ENCODE measurements at regions not wholly inside any gene's neighbourhood (a gene's known extent, or its start where the extent isn't known, plus 50 kb on each side); places are given as distances from the start of the nearest gene placed in this dataset.
"Not testable (repeated sequence)": the region's sequence is repeated elsewhere in the genome, so short reads cannot be mapped to it uniquely, and the experiment has no call there.

DNA sequence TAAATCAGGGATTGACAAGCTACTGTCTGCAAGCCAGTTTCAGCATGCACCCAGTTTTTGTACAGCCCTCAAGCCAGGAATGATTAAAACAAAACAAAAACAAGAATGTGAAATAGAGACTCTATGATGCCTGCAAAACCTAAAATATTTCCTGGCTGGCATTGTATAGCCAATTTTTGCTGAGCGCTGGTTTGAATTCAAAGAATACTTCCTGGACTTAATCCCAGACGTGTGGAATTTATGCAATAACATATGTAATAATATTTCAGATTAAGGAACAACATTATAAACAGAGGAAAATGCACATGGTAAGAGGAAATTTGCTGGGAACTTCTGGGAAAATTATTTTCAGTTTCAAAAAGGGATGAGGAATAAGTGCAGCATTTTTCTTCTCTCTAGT is 148.1 kb upstream of the RPRM start:
- no peak for DNase-seq

DNA sequence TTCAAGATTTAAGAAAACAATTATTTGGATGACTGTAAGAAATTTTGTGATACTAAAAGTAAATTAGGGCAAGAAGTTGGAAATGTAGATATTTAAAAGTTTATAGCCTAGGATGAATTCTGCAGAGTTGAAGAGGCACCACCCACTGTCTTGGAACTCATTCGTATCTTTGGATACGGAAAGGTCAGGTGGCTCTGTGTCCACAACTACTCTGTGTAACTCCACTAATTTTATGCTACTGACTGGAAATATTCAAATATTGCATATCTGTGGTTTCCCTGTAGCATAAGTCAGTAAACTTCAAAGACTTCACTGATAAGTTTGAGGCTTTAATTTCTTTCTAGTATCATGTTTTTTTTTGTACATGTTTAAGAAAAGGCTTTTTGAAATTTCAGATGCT is 156.9 kb upstream of the RPRM start:
- DNase-seq = no peak

DNA sequence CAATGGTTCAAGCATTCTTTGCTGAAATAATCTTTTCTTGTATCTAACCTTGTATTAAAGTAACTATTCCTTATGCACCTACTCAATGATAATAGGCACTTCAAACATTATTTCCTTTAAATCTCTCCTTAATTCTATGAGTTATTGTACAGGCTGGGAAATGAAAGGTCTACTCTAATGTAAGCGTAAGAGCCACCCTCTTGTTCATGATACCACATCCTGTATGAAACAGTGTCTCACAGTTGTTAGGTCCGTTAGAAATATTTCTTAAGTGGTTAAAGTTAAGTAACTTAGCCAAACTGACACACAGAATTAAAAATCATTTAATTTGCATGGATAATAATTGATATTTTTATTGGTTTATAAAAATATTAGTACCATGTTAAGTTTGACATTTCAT is 162.5 kb upstream of the RPRM start:
- DNase-seq = no peak

DNA sequence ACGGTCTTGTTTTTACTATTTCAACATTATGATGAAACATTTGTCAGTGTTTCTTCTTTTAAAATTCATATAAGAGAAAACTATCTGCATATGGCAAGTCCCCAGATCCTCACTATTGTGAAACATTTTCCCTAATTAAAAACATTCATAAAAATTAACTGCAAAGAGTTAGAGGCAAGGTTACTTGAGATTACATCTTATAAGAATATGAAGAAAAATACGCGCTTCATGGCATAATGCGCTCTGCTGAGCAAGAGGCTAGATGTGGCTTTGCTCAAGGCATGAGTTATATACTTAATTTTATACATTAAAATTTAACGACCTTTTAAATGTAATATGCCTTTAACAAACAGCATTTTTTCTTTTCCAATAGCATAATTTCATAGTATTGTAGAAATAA is 166.4 kb upstream of the RPRM start:
- no peak for DNase-seq

- no peak for DNase-seq
Observed at GRCh38 chr2:153645599-153645998, 167.0 kb upstream of the RPRM start.

GRCh38 chr2:153657651-153658050 is 179.1 kb upstream of the RPRM start:
- DNase-seq = no peak

GRCh38 chr2:153661801-153662200 is 183.2 kb upstream of the RPRM start:
- no peak for DNase-seq

DNA sequence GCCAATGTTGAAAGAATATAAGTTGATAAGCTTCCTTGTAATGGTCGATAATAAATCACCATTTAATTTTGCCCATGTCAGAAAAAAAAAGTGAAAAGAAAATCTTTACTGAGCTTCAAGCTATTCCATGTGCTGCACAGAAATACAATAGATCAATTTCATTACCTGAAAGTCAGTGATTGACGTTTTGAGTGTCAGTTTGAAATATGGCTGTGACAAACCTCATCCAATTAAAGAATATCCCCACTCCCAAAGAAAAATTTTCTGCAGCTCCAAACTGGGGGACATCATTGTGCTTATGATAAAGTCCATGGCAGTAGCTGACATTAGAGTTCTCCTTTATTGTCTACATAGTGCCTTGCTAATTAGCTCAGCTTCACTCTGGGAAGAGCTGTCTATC is 184.8 kb upstream of the RPRM start:
- no peak for DNase-seq

DNA sequence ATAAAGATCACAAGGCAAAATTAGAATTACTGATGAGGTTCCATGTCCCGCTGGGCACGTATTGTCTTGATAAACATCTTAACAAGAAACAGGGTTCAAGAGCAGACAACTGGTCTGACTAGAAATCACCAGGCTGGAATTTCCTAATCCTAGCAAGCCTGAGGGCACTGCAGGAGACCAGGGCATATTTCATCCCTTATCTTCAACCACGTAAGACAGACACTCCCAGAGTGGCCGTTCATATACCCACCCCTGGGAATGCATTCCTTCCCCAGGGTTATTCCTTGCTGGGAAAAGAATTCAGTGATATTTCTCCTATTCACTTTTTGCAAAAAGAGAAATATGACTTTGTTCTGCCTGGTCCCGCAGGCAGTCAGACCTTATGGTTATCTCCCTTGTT is 185.4 kb upstream of the RPRM start:
- not testable (repeated sequence) for DNase-seq

- no peak for DNase-seq
Observed at GRCh38 chr2:153667475-153667874, 188.9 kb upstream of the RPRM start.

DNA sequence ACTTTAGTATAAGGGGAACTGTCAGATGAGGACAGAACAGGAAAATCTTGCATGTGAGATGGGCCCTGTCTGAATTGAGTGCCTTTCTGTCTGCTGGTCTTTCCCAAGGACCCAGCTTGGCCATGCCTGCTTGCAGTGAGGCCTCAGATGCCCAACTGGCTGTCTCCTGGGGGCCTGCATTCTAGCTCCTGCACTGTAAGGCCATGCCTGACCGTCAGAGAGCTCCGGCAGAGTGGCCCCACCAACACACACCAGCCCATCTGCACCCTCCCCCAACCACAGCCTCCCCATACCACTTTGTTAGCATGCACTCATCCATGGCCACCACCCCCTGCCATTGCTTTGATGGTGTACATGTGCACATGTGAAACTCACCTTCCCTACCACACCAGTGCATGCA is 190.4 kb upstream of the RPRM start:
- no peak for DNase-seq

- DNase-seq = no peak
Observed at GRCh38 chr2:153710128-153710527, 161.6 kb upstream of the GALNT13 start.

- no peak for DNase-seq
Observed at GRCh38 chr2:153715218-153715850, 156.4 kb upstream of the GALNT13 start.

DNA sequence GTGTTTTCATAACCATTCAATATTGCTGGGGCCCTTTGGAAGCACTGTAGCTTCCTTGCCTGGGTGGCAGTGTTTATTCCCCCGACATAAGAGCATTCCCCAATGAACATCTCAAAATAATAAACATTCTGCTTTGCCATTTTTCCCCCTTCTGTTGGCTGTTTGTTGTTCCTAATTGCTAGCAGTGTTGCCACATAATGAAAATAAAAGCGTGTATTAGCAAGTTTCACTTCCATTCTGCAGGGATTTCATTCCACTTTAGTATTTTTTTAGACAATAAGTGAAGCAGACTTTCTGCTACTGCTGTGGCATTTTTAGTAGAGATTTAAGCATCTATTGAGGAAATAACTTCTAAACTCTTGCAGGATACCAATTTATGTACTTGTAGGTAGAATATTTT is 154.7 kb upstream of the GALNT13 start:
- DNase-seq = no peak

DNA sequence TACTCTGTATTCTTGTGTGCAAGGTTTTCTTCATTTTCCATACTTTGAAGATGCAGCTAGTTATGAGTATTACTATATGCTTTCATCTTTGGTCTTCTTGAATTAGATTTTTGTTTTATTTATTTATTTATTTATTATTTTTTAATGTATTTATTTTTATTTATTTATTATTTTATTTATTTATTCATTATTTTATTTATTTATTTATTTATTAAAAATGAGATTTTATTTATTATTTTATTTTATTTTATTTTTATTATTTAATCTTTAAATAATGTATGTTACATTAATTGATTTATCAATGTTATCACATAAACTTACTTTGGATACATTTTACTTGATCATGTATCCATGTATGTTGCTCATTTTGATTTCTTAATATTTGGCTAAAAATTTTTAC is 132.3 kb upstream of the GALNT13 start:
- no peak for DNase-seq

DNA sequence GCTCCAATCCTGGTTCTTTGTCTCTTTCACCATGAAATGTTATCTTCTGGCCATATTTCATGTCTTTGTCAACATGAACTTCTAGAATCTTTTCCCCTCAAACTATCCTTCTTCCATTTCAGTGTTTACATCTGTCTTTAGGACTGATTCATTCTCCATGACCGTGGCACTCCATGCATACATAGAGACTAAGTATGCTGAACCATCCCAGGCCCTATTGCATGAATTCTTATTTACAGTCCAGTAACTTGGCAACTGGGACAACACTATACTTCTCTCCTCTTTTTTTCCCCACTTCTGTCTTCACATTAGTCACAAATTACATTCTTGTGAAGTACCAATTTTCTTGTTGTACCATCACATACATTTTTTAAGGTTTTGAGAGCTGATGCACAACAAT is 109.8 kb upstream of the GALNT13 start:
- no peak for DNase-seq

DNA sequence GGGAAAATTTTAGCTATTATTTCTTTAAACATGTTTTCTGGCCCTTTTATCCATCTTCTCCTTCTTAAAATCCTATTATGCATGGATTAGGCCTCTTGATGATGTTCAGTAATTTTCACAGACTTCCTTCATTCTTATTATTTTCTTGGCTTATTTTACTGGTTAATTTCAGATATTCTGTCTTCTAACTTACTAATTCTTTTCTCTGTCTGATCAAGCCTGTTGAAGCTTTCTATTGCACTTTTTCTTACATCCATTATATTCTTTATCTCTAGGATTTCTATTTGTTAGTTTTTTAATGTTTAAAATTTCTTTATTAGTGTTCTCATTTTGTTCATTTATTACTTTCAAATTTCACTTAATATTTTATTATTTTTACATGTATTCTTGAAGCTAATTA is 105.3 kb upstream of the GALNT13 start:
- DNase-seq = no peak

- no peak for DNase-seq
Observed at GRCh38 chr2:153770359-153770991, 101.2 kb upstream of the GALNT13 start.

GRCh38 chr2:153780241-153780640 is 91.5 kb upstream of the GALNT13 start:
- DNase-seq = no peak

DNA sequence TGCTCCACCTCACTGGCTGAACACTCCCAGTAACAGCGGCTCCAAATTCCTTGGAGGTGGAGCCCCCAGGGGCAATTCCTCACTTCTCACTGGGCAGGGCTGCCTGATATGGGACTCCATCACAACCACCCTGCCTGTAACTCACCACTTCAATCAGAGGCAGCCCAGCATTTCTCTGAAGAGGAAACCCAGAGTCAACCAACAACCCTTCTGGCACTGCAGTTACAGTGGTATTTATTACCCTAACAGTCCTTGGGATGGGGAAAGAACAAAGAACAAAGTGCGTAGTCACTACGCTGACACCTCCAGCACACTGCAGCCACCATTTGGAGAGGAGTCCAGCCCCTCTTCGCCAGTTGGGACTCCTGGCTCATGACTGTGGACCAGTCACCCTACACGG is 85.7 kb upstream of the GALNT13 start:
- DNase-seq = no peak

DNA sequence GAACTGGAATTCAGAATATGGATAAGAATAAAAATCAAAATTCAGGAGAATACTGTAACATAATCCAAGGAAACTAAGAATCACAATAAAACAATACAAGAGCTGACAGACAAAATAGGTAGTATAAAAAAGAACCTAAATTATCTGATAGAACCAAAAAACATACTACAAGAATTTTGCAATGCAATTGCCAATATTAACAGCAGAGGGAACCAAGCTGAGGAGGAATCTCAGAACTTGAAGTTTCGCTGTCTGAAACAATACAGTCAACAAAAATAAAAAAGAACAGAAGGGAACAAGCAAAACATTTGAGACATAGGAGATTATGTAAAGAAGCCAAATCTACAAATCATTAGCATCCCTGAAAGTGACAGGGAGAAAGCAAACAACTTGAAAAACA is 84.1 kb upstream of the GALNT13 start:
- no peak for DNase-seq

DNA sequence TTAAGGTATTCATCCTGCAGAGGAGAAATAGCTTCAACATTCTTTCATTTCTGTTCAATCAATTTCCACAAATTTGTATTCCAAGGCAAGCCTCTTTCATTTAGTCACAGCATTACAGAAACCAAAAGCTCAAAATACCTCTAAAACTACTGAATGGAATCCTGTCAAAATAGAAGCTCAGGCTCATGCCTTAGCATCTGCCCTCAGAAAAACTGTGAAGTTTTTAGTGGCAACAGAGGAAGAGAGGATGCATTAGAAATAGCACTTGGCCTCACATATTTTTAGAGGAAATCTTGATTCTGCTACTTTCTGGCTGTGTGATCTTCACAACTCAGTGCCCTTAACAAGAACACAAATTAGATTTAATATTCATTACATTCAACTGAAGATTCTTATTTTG is 69.1 kb upstream of the GALNT13 start:
- no peak for DNase-seq

GRCh38 chr2:153808679-153809078 is 63.0 kb upstream of the GALNT13 start:
- DNase-seq = no peak

- DNase-seq = no peak
Observed at GRCh38 chr2:153811516-153811915, 60.2 kb upstream of the GALNT13 start.

DNA sequence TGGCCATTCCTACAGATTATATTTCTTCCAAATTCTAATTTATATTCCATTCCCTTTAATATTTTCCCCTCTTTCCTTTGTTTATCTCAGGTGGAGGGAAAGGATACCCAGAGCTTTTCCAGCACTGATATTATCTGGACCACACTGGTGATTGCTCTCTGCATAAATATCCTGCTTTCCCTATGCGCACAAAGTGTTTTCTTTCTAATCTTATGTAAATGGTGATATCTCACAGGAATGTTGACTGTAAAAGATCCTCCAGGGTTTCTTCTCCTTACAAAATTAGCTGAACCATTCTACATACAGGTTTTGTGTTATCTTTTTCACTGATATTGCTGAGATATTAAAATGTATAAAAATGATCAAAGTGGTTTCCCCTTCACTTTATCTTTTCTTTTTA is 59.1 kb upstream of the GALNT13 start:
- no peak for DNase-seq

All from NCI-H2029 treated with DMSO at 0.1 percent for 48 hours (cell line).